ENCODE measurements at regions not wholly inside any gene's neighbourhood (a gene's known extent, or its start where the extent isn't known, plus 50 kb on each side); places are given as distances from the start of the nearest gene placed in this dataset.

- H3K27ac ChIP-seq (ENCODE audit: insufficient read depth, low read length, poor library complexity, severe bottlenecking) = no peak overlapping the region
- no peaks in the 10 kb centered on the region for H3K36me3 ChIP-seq (ENCODE audit: control insufficient read depth, insufficient read depth, low read length)
- no peak for DNase-seq
- no peaks in the 10 kb centered on the region for H3K4me1 ChIP-seq (ENCODE audit: control insufficient read depth, insufficient read depth, low read length, poor library complexity, severe bottlenecking)
- no peaks in the 10 kb centered on the region for H3K9me3 ChIP-seq (ENCODE audit: control insufficient read depth, low read length)
- no peaks in the 10 kb centered on the region for H3K27me3 ChIP-seq (replicated peaks; ENCODE audit: control insufficient read depth, insufficient read depth, low read length, poor library complexity, severe bottlenecking)
- H3K4me3 ChIP-seq (ENCODE audit: insufficient read depth, low read depth, low read length, poor library complexity, severe bottlenecking) = no peak overlapping the region
Measured at GRCh38 chr12:98422359-98422758, 93.0 kb upstream of the TMPO start.

- no peaks in the 10 kb centered on the region for H3K9me3 ChIP-seq (ENCODE audit: control insufficient read depth, low read length)
- H3K4me1 ChIP-seq (ENCODE audit: control insufficient read depth, insufficient read depth, low read length, poor library complexity, severe bottlenecking) = no peaks in the 10 kb centered on the region
- no peaks in the 10 kb centered on the region for H3K36me3 ChIP-seq (ENCODE audit: control insufficient read depth, insufficient read depth, low read length)
- H3K27me3 ChIP-seq (replicated peaks; ENCODE audit: control insufficient read depth, insufficient read depth, low read length, poor library complexity, severe bottlenecking) = no peaks in the 10 kb centered on the region
- no peak overlapping the region for H3K4me3 ChIP-seq (ENCODE audit: insufficient read depth, low read depth, low read length, poor library complexity, severe bottlenecking)
- no peak overlapping the region for H3K27ac ChIP-seq (ENCODE audit: insufficient read depth, low read length, poor library complexity, severe bottlenecking)
- DNase-seq = no peak
Measured at GRCh38 chr12:98422812-98423211, 92.6 kb upstream of the TMPO start.

GRCh38 chr12:98423963-98424362 lies 91.4 kb upstream of the TMPO start:
- Histone ChIP-seq H3K36me3 (ENCODE audit: control insufficient read depth, insufficient read depth, low read length) (no peaks in the 10 kb centered on the region), H3K27ac (ENCODE audit: insufficient read depth, low read length, poor library complexity, severe bottlenecking) (no peak overlapping the region), H3K27me3 (replicated peaks; ENCODE audit: control insufficient read depth, insufficient read depth, low read length, poor library complexity, severe bottlenecking) (no peaks in the 10 kb centered on the region), H3K9me3 (ENCODE audit: control insufficient read depth, low read length) (no peaks in the 10 kb centered on the region), H3K4me3 (ENCODE audit: insufficient read depth, low read depth, low read length, poor library complexity, severe bottlenecking) (no peak overlapping the region), H3K4me1 (ENCODE audit: control insufficient read depth, insufficient read depth, low read length, poor library complexity, severe bottlenecking) (no peaks in the 10 kb centered on the region)
- DNase-seq = no peak

- no peaks in the 10 kb centered on the region for H3K27me3 ChIP-seq (replicated peaks; ENCODE audit: control insufficient read depth, insufficient read depth, low read length, poor library complexity, severe bottlenecking)
- no peaks in the 10 kb centered on the region for H3K4me1 ChIP-seq (ENCODE audit: control insufficient read depth, insufficient read depth, low read length, poor library complexity, severe bottlenecking)
- no peaks in the 10 kb centered on the region for H3K9me3 ChIP-seq (ENCODE audit: control insufficient read depth, low read length)
- no peaks in the 10 kb centered on the region for H3K36me3 ChIP-seq (ENCODE audit: control insufficient read depth, insufficient read depth, low read length)
- H3K27ac ChIP-seq (ENCODE audit: insufficient read depth, low read length, poor library complexity, severe bottlenecking) = no peak overlapping the region
- H3K4me3 ChIP-seq (ENCODE audit: insufficient read depth, low read depth, low read length, poor library complexity, severe bottlenecking) = no peak overlapping the region
- DNase-seq = peak in 2 of 3 donors; percentile 9 to 16
Measured at GRCh38 chr12:98424726-98425401, 90.5 kb upstream of the TMPO start.

GRCh38 chr12:98425859-98426258 lies 89.5 kb upstream of the TMPO start:
- Histone ChIP-seq H3K4me1 (ENCODE audit: control insufficient read depth, insufficient read depth, low read length, poor library complexity, severe bottlenecking) (no peaks in the 10 kb centered on the region), H3K4me3 (ENCODE audit: insufficient read depth, low read depth, low read length, poor library complexity, severe bottlenecking) (no peak overlapping the region), H3K9me3 (ENCODE audit: control insufficient read depth, low read length) (no peaks in the 10 kb centered on the region), H3K36me3 (ENCODE audit: control insufficient read depth, insufficient read depth, low read length) (no peaks in the 10 kb centered on the region), H3K27me3 (replicated peaks; ENCODE audit: control insufficient read depth, insufficient read depth, low read length, poor library complexity, severe bottlenecking) (no peaks in the 10 kb centered on the region), H3K27ac (ENCODE audit: insufficient read depth, low read length, poor library complexity, severe bottlenecking) (no peak overlapping the region)
- DNase-seq = no peak

- H3K9me3 ChIP-seq (ENCODE audit: control insufficient read depth, low read length) = no peaks in the 10 kb centered on the region
- no peaks in the 10 kb centered on the region for H3K4me1 ChIP-seq (ENCODE audit: control insufficient read depth, insufficient read depth, low read length, poor library complexity, severe bottlenecking)
- no peak overlapping the region for H3K4me3 ChIP-seq (ENCODE audit: insufficient read depth, low read depth, low read length, poor library complexity, severe bottlenecking)
- no peaks in the 10 kb centered on the region for H3K27me3 ChIP-seq (replicated peaks; ENCODE audit: control insufficient read depth, insufficient read depth, low read length, poor library complexity, severe bottlenecking)
- no peaks in the 10 kb centered on the region for H3K36me3 ChIP-seq (ENCODE audit: control insufficient read depth, insufficient read depth, low read length)
- DNase-seq = no peak
- no peak overlapping the region for H3K27ac ChIP-seq (ENCODE audit: insufficient read depth, low read length, poor library complexity, severe bottlenecking)
Measured at GRCh38 chr12:98431089-98431488, 84.3 kb upstream of the TMPO start.

- Histone ChIP-seq H3K27me3 (replicated peaks; ENCODE audit: control insufficient read depth, insufficient read depth, low read length, poor library complexity, severe bottlenecking) (no peaks in the 10 kb centered on the region), H3K36me3 (ENCODE audit: control insufficient read depth, insufficient read depth, low read length) (no peaks in the 10 kb centered on the region), H3K4me3 (ENCODE audit: insufficient read depth, low read depth, low read length, poor library complexity, severe bottlenecking) (no peak overlapping the region), H3K4me1 (ENCODE audit: control insufficient read depth, insufficient read depth, low read length, poor library complexity, severe bottlenecking) (no peaks in the 10 kb centered on the region), H3K27ac (ENCODE audit: insufficient read depth, low read length, poor library complexity, severe bottlenecking) (no peak overlapping the region), H3K9me3 (ENCODE audit: control insufficient read depth, low read length) (no peaks in the 10 kb centered on the region)
- no peak for DNase-seq
Measured at GRCh38 chr12:98437166-98437565, 78.2 kb upstream of the TMPO start.

GRCh38 chr12:98437806-98438595 lies 77.4 kb upstream of the TMPO start:
- H3K27me3 ChIP-seq (replicated peaks; ENCODE audit: control insufficient read depth, insufficient read depth, low read length, poor library complexity, severe bottlenecking) = no peaks in the 10 kb centered on the region
- H3K27ac ChIP-seq (ENCODE audit: insufficient read depth, low read length, poor library complexity, severe bottlenecking) = no peak overlapping the region
- no peak overlapping the region for H3K4me3 ChIP-seq (ENCODE audit: insufficient read depth, low read depth, low read length, poor library complexity, severe bottlenecking)
- no peaks in the 10 kb centered on the region for H3K9me3 ChIP-seq (ENCODE audit: control insufficient read depth, low read length)
- H3K36me3 ChIP-seq (ENCODE audit: control insufficient read depth, insufficient read depth, low read length) = no peaks in the 10 kb centered on the region
- no peak for DNase-seq
- no peaks in the 10 kb centered on the region for H3K4me1 ChIP-seq (ENCODE audit: control insufficient read depth, insufficient read depth, low read length, poor library complexity, severe bottlenecking)

- no peak for DNase-seq
- H3K36me3 ChIP-seq (ENCODE audit: control insufficient read depth, insufficient read depth, low read length) = no peaks in the 10 kb centered on the region
- no peaks in the 10 kb centered on the region for H3K9me3 ChIP-seq (ENCODE audit: control insufficient read depth, low read length)
- H3K4me3 ChIP-seq (ENCODE audit: insufficient read depth, low read depth, low read length, poor library complexity, severe bottlenecking) = no peak overlapping the region
- H3K4me1 ChIP-seq (ENCODE audit: control insufficient read depth, insufficient read depth, low read length, poor library complexity, severe bottlenecking) = no peaks in the 10 kb centered on the region
- no peaks in the 10 kb centered on the region for H3K27me3 ChIP-seq (replicated peaks; ENCODE audit: control insufficient read depth, insufficient read depth, low read length, poor library complexity, severe bottlenecking)
- H3K27ac ChIP-seq (ENCODE audit: insufficient read depth, low read length, poor library complexity, severe bottlenecking) = no peak overlapping the region
Measured at GRCh38 chr12:98438656-98439230, 76.6 kb upstream of the TMPO start.

GRCh38 chr12:98439471-98439951 lies 75.9 kb upstream of the TMPO start:
- Histone ChIP-seq H3K36me3 (ENCODE audit: control insufficient read depth, insufficient read depth, low read length) (no peaks in the 10 kb centered on the region), H3K4me1 (ENCODE audit: control insufficient read depth, insufficient read depth, low read length, poor library complexity, severe bottlenecking) (no peaks in the 10 kb centered on the region), H3K27me3 (replicated peaks; ENCODE audit: control insufficient read depth, insufficient read depth, low read length, poor library complexity, severe bottlenecking) (no peaks in the 10 kb centered on the region), H3K9me3 (ENCODE audit: control insufficient read depth, low read length) (no peaks in the 10 kb centered on the region), H3K27ac (ENCODE audit: insufficient read depth, low read length, poor library complexity, severe bottlenecking) (no peak overlapping the region), H3K4me3 (ENCODE audit: insufficient read depth, low read depth, low read length, poor library complexity, severe bottlenecking) (no peak overlapping the region)
- no peak for DNase-seq

All from effector memory CD4-positive, alpha-beta T cell (primary cell).